ENCODE measurements at regions not wholly inside any gene's neighbourhood (a gene's known extent, or its start where the extent isn't known, plus 50 kb on each side); places are given as distances from the start of the nearest gene placed in this dataset.
"Not testable (repeated sequence)": the region's sequence is repeated elsewhere in the genome, so short reads cannot be mapped to it uniquely, and the experiment has no call there.

GRCh38 chr3:90092994-90093393 is 985.6 kb downstream of the EPHA3 start:
- intact Hi-C loops (cut with DNase I), result no loop called here
- DNase-seq (ENCODE audit: low spot score), result no peak

DNA sequence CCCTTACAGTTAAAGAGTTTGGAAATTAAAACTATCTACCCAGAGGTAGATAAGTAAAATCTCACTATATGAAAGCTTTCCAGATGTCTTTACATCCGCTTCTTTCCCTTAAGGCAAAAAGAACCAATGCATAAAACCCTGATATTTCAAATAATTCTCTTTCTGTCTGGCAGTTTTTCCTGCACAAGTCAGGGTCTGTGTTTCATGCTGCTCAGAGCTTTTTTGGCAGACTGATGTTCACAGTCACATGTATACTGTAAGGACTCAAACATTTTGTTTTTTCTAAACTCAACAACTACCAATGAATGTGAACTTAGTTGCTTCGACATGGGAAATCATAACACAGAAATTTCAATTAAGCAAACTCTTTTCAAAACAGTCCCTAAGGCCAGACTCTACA is 988.4 kb downstream of the EPHA3 start:
- DNase-seq (ENCODE audit: low spot score), result no peak
- intact Hi-C loops (cut with DNase I), result no loop called here

DNA sequence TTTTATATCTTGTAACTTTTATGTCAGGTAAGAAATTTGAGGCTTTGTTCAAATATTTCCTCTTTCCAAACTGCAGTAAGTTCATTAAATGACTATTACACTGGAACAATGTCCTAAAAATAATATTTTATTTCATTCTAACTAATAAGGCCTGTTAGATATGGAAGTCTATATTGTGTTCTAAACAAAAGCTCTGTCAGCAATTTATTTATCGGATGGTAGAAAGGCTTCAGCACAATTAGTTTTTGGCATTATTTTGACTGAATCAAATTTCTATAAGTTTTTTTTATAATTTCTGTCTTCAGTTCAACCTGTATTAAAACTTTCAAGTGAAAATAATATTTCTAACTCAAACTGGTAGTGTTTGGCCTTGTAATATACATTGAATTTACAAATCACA is 992.1 kb downstream of the EPHA3 start:
- no peak for DNase-seq (ENCODE audit: low spot score)
- intact Hi-C loops (cut with DNase I), result no loop called here

DNA sequence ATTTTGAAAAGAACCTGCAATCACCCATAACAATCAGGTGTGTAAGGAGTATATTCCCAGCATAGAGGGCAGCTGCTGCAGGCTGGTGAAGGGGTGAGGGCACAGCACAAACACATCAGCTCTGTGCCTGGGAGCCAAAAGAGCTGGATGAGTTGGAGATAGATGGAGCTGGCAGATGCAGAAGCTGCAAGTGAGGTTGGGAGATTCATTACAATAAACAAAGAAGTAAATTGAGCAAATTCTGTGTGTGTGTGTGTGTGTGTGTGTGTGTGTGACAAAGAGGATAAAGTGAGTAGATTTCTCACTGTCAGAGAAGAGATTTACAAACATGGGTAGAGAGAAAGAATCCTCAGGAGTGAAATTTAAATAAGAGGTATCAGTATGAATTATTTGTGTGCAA is 994.7 kb downstream of the EPHA3 start:
- no peak for DNase-seq (ENCODE audit: low spot score)
- intact Hi-C loops (cut with DNase I), result no loop called here

DNA sequence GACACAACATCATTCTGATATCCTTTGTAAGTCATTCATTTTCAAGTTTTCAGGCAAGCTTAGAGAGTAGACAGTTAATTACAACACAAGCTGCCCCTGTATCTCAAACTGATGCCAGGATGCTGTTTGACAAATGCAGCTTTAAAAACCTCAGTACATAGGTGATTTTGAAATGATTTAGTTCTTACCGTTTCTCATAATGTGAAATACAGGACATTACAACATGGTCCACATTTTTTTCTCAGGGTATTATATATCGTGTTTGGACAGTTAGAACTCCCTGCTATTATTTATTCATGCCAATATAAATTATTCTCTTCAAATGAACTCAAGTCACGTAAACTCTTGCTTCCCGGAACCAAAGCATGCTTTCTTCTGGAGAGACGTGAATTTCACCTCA is 1013.9 kb downstream of the EPHA3 start:
- no peak for DNase-seq (ENCODE audit: low spot score)
- intact Hi-C loops (cut with DNase I), result no loop called here

DNA sequence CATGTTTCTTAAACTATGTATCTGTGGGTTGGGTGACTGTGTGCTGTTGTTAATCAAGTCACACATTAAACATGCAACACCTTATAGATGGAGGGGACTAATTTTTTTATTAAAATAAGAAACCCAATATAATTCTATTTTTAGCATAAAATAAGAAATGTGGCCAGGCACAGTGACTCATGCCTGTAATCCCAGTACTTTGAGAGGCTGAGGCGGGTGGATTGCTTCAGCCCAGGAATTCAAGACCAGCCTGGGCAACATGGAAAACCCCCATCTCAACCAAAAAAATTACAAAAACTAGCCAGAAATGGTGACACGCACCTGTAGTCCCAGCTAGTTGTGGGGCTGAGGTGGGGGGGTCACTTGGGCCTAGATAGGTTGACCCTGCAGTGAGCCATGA is 1021.0 kb downstream of the EPHA3 start:
- no peak for DNase-seq (ENCODE audit: low spot score)
- intact Hi-C loops (cut with DNase I), result no loop called here

GRCh38 chr3:90129730-90130129 is 1022.3 kb downstream of the EPHA3 start:
- DNase-seq (ENCODE audit: low spot score), result no peak
- intact Hi-C loops (cut with DNase I), result no loop called here

DNA sequence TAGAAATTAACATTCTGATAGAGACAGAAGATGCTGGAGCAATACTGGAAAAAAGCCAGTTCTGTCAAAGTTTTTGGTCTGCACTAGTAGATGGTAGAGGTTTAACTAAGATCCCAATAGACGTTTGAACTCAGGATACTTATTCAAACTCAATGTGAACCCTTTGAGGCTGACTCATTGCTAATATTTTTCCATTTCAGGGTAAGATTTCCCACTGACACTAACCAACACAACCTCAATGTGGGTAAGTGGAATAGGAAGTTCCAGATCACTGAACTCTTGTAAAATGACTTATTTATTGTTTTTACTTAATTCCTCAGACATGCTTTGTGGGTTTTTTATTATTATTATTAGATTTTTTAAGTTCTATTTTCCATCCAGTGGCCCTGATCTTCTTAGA is 1024.8 kb downstream of the EPHA3 start:
- DNase-seq (ENCODE audit: low spot score), result no peak
- intact Hi-C loops (cut with DNase I), result no loop called here

DNA sequence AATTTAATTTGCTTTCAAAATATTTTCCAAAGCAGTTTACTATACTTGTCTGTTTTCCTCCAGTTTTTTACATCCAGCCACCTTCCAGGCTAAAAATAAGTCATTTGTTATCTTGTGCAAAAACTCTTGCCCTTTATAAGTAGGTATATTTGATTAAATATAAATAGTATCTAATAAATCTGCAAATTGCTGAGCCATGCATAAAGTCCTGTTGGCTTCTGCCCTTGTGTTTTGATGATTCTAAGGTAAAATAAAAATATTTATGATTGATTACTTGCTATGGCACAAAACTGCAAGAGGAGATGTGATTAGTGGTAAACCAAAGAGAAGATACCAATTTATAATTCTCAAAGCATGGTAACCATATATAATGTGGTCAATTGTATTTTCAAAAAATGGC is 1026.7 kb downstream of the EPHA3 start:
- intact Hi-C loops (cut with DNase I), result no loop called here
- DNase-seq (ENCODE audit: low spot score), result no peak

DNA sequence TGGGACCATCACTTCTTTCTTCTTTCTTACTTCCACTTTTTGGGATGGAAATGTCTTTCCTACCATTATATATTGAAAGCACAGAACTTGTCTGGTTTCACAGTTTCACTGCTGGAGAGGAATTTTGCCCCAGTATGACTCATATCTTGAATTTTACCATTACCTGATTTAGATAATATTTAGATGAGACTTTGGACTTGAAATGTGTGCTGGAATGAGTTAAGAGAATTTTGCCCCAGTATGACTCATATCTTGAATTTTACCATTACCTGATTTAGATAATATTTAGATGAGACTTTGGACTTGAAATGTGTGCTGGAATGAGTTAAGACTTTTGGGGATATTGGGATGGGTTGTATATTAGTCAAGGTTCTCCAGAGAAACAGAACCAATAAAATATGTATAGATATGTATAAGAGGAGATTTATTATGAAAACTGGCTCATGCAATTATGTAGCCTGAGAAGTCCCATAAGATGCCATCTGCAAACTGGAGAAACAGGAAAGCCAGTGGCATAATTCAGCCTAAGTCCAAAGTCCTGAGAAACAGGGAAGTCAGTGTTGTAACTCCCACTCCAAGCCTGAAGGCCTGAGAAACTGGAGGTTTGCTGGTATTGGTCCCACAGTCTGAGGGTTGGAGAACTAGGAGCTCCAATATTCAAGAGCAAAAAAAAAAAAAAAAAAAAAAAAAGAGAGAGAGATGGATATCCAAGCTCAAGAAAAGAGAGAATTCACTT is 1029.2 kb downstream of the EPHA3 start:
- intact Hi-C loops (cut with DNase I), result no loop called here
- no peak for DNase-seq (ENCODE audit: low spot score)

DNA sequence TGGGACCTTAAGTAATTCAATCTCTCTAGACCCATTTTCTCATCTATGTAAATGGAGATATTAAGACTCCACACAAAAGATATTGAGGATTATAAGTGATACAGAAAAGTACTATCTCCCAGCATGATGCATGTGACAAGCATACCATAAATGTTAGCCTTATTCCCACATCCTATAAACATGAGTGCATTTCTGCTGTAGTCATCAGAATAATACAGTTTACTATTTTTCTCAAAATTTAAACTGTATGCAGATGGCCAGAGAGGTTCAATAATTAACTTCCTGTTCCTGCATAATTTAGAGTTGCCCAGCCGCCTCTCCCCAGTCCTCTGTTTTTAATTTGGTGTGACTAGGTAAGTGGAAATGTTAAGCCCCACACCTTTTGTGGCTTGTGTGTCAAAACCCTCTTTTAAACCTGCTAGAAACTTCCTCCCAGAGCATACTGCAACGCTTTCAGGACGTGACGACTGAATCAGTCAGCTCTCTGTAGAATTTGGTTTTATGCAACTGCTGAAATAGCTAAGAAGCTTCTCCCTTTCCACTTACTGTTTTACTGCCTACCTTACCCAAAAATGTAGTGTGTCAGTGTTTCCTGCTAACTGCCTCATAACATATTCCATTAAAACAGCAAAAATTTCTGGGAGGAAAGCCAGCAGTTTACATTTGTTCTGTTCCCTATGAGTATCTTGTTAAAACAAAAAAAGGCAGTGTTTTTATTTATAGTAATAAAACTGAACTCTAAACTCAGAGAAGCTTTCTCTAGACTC is 1037.9 kb downstream of the EPHA3 start:
- DNase-seq (ENCODE audit: low spot score), result no peak
- intact Hi-C loops (cut with DNase I), result no loop called here

DNA sequence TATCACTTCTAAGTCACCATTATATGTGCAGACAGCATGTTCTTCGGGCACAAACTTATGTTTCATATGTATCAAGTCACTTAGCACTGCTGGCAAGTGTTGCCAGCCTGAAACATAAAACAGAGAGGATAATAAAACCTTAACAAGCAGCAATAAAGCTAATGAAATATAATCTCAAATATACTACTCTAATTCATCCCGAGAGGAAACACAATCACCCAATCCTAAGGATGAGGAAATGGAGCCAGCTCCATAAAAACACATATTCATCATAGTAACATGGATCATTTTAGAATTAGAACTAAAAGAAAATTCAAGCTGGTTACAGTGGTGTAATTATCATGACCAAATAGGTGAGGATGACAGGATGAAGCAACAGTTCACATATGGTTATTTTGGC is 1072.7 kb downstream of the EPHA3 start:
- no peak for DNase-seq (ENCODE audit: low spot score)
- intact Hi-C loops (cut with DNase I), result loop anchor here in 1 of 2 donors (10.0 kb wide), 1 partner anchor 1975 kb away; no protein-coding TSS in a partner anchor

DNA sequence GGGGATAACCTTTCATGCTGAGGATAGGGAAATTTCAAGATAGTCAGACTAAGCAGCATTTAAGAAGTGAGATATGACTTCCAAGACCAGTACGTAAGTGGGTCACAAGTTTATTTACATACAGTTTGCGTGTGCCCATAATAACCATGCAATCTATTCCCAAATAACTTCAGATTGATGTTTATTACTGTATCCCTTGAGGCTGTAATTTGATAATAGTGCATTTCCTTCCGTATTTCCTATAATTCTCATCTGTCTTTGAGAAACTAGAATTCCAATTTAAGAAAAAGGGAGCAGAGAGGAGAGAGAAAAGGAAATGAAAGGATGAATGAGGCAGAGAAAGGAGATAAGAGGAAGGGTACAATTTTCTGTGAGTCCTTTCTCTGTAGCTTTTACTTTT is 1073.1 kb downstream of the EPHA3 start:
- intact Hi-C loops (cut with DNase I), result loop anchor here in 1 of 2 donors (10.0 kb wide), 1 partner anchor 1976 kb away; no protein-coding TSS in a partner anchor
- no peak for DNase-seq (ENCODE audit: low spot score)

DNA sequence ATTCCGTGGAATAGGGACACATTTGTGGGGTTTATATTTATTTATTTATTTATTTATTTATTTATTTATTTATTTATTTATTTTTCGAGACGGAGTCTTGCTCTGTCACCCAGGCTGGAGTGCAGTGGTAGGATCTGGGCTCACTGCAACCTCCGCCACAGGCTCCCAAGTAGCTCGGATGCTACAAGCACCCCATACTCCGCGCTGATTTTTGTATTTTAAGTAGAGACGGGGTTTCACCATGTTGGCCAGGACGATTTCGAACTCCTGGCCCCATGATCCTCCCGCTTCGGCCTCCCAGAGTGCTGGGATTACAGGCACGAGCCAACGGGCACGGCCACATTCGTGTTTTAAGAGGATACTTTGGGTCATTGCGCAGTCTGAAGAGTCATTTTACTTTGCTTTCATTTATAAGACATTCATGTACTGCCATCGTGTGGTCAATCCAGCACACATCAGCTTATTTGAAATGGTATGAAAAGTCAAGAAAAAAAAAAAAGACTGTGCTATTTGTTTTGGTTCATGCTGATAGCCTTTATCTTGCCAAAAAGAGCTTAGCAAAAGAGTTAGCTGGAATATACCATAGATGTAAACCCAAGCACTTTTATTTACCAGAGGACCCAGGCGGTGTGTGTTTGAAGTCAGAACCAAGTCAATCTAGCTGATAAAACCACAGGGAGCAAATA is 1075.0 kb downstream of the EPHA3 start:
- intact Hi-C loops (cut with DNase I), result loop anchor here in 1 of 2 donors (10.0 kb wide), 1 partner anchor 1978 kb away; no protein-coding TSS in a partner anchor
- not testable (repeated sequence) for DNase-seq (ENCODE audit: low spot score)

- intact Hi-C loops (cut with DNase I), result loop anchor here in 1 of 2 donors (10.0 kb wide), 1 partner anchor 1980 kb away; no protein-coding TSS in a partner anchor
- no peak for DNase-seq (ENCODE audit: low spot score)
Measured at GRCh38 chr3:90184861-90185260, 1077.4 kb downstream of the EPHA3 start.

DNA sequence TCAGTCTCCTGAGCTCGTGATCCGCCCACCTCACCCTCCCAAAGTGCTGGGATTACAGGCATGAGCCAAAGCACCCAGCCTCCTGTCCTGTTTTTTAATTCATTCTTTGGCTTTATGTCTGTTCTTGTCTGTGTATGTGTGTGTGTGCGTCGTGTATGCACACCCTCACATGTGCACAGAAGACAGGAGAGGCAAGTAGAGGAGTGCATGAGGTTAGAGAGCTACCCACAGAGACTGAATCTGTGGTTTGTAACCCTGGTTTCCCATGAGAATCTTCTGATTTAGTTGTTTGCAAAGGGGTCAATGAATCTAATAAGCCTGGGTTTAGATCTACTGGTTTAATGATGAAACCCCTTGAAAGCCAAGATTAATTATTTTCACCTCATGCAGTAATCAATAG is 1090.0 kb downstream of the EPHA3 start:
- DNase-seq (ENCODE audit: low spot score); intact Hi-C loops (cut with DNase I): not testable (repeated sequence)

DNA sequence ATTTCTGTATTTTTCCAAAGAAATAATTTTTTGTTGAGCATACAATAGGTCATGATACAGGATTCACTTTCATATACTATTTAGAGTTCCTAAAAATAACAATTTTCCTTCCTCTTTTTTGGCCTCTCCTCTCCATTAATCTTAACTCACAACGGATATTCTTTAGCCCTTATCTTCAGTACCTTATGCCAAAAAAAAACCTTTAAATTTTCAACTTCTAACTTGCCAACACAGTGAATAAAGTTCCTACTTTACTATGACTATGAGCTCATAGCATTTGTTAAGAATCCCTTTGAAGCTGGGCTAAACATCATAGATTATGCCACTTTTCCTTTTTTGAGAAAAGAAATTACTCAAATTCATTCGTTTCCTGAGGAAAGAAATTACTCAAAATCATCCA is 1095.5 kb downstream of the EPHA3 start:
- DNase-seq (ENCODE audit: low spot score); intact Hi-C loops (cut with DNase I): not testable (repeated sequence)

DNA sequence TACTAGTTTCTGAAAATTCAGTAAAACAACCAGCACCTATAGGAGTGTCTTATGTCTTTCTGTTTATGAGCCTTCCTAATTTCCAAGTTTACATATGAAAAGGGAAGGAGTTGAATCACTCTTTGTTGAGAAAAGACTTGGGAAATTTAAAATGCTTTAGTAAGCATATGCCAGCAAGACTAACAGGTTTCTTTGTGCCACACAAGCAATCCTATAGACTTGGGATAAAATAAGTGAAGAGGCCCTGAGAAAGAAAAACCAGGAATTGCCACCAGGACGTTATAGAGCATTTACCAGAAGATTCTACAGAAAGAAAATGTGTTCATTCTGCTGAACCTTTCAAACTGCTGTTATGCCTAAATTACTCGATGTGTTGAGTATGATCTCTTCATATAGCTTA is 1099.1 kb downstream of the EPHA3 start:
- intact Hi-C loops (cut with DNase I); DNase-seq (ENCODE audit: low spot score): not testable (repeated sequence)

- DNase-seq (ENCODE audit: low spot score); intact Hi-C loops (cut with DNase I): not testable (repeated sequence)
Measured at GRCh38 chr3:90207353-90208097, 1100.1 kb downstream of the EPHA3 start.

Data from posterior vena cava (tissue), 2 donors.